ENCODE measurements at regions not wholly inside any gene's neighbourhood (a gene's known extent, or its start where the extent isn't known, plus 50 kb on each side); places are given as distances from the start of the nearest gene placed in this dataset.
"Not testable (repeated sequence)": the region's sequence is repeated elsewhere in the genome, so short reads cannot be mapped to it uniquely, and the experiment has no call there.

DNA sequence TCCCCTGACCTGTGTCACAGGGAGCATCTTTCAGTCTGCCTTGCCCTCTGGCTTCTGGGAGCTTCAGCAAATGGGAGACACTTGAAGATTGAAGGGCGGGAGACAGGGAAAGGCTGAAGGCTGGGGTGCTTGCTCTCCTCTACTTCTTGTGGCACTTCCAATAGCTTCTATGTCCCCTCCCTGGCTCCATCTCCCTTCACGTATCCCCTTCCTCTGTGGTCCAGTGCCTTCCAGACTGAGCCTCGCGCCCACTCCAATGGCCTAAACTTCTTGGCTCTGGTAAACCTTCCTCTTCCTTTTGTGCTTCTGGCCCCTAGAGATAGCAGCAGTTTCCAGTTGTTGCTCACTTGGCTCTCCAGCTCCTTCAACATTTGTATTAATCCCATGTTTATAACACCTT, 69.8 kb upstream of the TOPAZ1 start:
- no peak overlapping the region for H3K27ac ChIP-seq (ENCODE audit: insufficient read depth, low read length)
- no peaks in the 10 kb centered on the region for H3K9me1 ChIP-seq (ENCODE audit: insufficient read depth, low read length)
- no peak for ATAC-seq (ENCODE audit: low read depth)
- POLR2A ChIA-PET (ENCODE audit: unreplicated experiment): no interaction called here
- no peak overlapping the region for H4K5ac ChIP-seq (ENCODE audit: low read depth, low read length)
- TF ChIP-seq MAZ (IDR thresholded peaks at IDR 0.05; ENCODE audit: borderline replicate concordance, low read depth, low read length) (no peak), SMC3 (IDR thresholded peaks at IDR 0.05; ENCODE audit: low read depth, low read length) (no peak), BHLHE40 (IDR thresholded peaks at IDR 0.05; ENCODE audit: low read depth, low read length) (no peak), NFE2L2 (IDR thresholded peaks at IDR 0.05; ENCODE audit: low read depth, low read length) (no peak), RAD21 (IDR thresholded peaks at IDR 0.05; ENCODE audit: low read length) (no peak), FOS (IDR thresholded peaks at IDR 0.05; ENCODE audit: low read depth, low read length) (no peak)
- TF ChIP-seq, protein P1, sequence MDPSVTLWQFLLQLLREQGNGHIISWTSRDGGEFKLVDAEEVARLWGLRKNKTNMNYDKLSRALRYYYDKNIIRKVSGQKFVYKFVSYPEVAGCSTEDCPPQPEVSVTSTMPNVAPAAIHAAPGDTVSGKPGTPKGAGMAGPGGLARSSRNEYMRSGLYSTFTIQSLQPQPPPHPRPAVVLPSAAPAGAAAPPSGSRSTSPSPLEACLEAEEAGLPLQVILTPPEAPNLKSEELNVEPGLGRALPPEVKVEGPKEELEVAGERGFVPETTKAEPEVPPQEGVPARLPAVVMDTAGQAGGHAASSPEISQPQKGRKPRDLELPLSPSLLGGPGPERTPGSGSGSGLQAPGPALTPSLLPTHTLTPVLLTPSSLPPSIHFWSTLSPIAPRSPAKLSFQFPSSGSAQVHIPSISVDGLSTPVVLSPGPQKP (IDR thresholded peaks at IDR 0.05; ENCODE audit: borderline replicate concordance, low read depth, low read length): no peak
- TF ChIP-seq, protein P2, sequence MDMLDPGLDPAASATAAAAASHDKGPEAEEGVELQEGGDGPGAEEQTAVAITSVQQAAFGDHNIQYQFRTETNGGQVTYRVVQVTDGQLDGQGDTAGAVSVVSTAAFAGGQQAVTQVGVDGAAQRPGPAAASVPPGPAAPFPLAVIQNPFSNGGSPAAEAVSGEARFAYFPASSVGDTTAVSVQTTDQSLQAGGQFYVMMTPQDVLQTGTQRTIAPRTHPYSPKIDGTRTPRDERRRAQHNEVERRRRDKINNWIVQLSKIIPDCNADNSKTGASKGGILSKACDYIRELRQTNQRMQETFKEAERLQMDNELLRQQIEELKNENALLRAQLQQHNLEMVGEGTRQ (IDR thresholded peaks at IDR 0.05; ENCODE audit: low read depth, low read length): no peak
- H3K9me3 ChIP-seq (ENCODE audit: control insufficient read depth, insufficient read depth, low read length): no peaks in the 10 kb centered on the region
- no peak overlapping the region for H4K91ac ChIP-seq (ENCODE audit: insufficient read depth, low read depth, low read length)
- H2AFZ ChIP-seq (replicated peaks; ENCODE audit: low read length, poor library complexity): no peak overlapping the region
- 73% methylated on average over 3 of the region's 4 CpGs; no CpG with 5 or more reads in 1 of the 2 experiments for WGBS, 2 experiments (ENCODE audit: extremely low coverage in 2 of 2, insufficient read length in 1 of 2)
- H2BK20ac ChIP-seq (ENCODE audit: low read depth, low read length): no peak overlapping the region
- no peak overlapping the region for H3K14ac ChIP-seq (replicated peaks; ENCODE audit: low read depth, low read length)
- DNase-seq: no peak
- in situ Hi-C loops (cut with MboI; ENCODE audit: low sequenced_read_pairs) (no loop called here), intact Hi-C loops (cut with micrococcal nuclease) (no loop called here), dilution Hi-C loops (cut with HindIII; ENCODE audit: low sequenced_read_pairs, unreplicated experiment) (no loop called here)
- H2BK120ac ChIP-seq (ENCODE audit: low read depth, low read length): no peak overlapping the region
- no peak overlapping the region for H2AK9ac ChIP-seq (replicated peaks; ENCODE audit: low read depth, low read length, poor library complexity)
- no peaks in the 10 kb centered on the region for H4K20me1 ChIP-seq (ENCODE audit: insufficient read depth, low read length)
- H4K8ac ChIP-seq (ENCODE audit: low read depth in 2 of 2, low read length in 2 of 2): no peak overlapping the region
- no peak overlapping the region for H3K4me3 ChIP-seq (ENCODE audit: insufficient read depth, low read depth, low read length)
- H3K4me2 ChIP-seq (ENCODE audit: low read depth, low read length): no peak overlapping the region
- no peaks in the 10 kb centered on the region for H3K4me1 ChIP-seq (ENCODE audit: control insufficient read depth, insufficient read depth, low read length)
- CTCF ChIA-PET: no interaction called here
- no peak overlapping the region for H2BK15ac ChIP-seq (ENCODE audit: low read depth, low read length)
- no TSS peak for BruUV-seq (replicated peaks)
- no peak overlapping the region for H2BK5ac ChIP-seq (ENCODE audit: low read depth, low read length, poor library complexity, severe bottlenecking)
- H3K23ac ChIP-seq (ENCODE audit: low read depth, low read length): no peak overlapping the region
- no peak overlapping the region for H2AK5ac ChIP-seq (ENCODE audit: low read depth, low read length)
- H3K18ac ChIP-seq (ENCODE audit: low read depth, low read length): no peak overlapping the region
- no peaks in the 10 kb centered on the region for H3K79me1 ChIP-seq (ENCODE audit: low read depth in 1 of 2, low read length in 2 of 2)
- no peak overlapping the region for H3K4ac ChIP-seq (ENCODE audit: low read depth, low read length)
- no peaks in the 10 kb centered on the region for H3K36me3 ChIP-seq (ENCODE audit: control insufficient read depth, insufficient read depth, low read length)
- H3K27me3 ChIP-seq (ENCODE audit: control insufficient read depth, insufficient read depth, low read length): no peaks in the 10 kb centered on the region
- H3K9ac ChIP-seq (ENCODE audit: low read depth, low read length): no peak overlapping the region
- no peak overlapping the region for H3K56ac ChIP-seq (ENCODE audit: extremely low read depth, insufficient read depth, low read length)

DNA sequence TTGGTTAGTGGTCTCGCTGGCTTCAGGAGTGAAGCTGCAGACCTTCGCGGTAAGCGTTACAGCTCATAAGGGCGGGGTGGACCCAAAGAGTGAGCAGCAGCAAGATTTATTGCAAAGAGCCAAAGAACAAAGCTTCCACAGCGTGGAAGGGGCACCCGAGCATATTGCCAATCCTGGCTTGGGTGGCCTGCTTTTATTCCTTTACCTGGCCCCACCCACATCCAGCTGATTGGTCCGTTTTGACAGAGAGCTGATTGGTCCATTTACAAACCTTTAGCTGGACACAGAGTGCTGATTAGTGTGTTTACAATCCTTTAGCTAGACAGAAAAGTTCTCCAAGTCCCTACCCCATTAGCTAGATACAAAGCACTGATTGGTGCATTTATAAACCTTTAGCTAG, 69.0 kb upstream of the TOPAZ1 start:
- H2BK15ac ChIP-seq (ENCODE audit: low read depth, low read length); H2AFZ ChIP-seq (replicated peaks; ENCODE audit: low read length, poor library complexity); DNase-seq; H3K14ac ChIP-seq (replicated peaks; ENCODE audit: low read depth, low read length); dilution Hi-C loops (cut with HindIII; ENCODE audit: low sequenced_read_pairs, unreplicated experiment); H3K4me1 ChIP-seq (ENCODE audit: control insufficient read depth, insufficient read depth, low read length); H4K5ac ChIP-seq (ENCODE audit: low read depth, low read length); H2BK5ac ChIP-seq (ENCODE audit: low read depth, low read length, poor library complexity, severe bottlenecking); ATAC-seq (ENCODE audit: low read depth); H3K18ac ChIP-seq (ENCODE audit: low read depth, low read length); H4K91ac ChIP-seq (ENCODE audit: insufficient read depth, low read depth, low read length); H3K9me1 ChIP-seq (ENCODE audit: insufficient read depth, low read length); H3K56ac ChIP-seq (ENCODE audit: extremely low read depth, insufficient read depth, low read length); H2BK120ac ChIP-seq (ENCODE audit: low read depth, low read length); H3K4me3 ChIP-seq (ENCODE audit: insufficient read depth, low read depth, low read length); H3K4me2 ChIP-seq (ENCODE audit: low read depth, low read length); H3K27ac ChIP-seq (ENCODE audit: insufficient read depth, low read length); CTCF ChIA-PET; BruUV-seq (replicated peaks); POLR2A ChIA-PET (ENCODE audit: unreplicated experiment); H3K9me3 ChIP-seq (ENCODE audit: control insufficient read depth, insufficient read depth, low read length); intact Hi-C loops (cut with micrococcal nuclease); H2AK9ac ChIP-seq (replicated peaks; ENCODE audit: low read depth, low read length, poor library complexity); H3K27me3 ChIP-seq (ENCODE audit: control insufficient read depth, insufficient read depth, low read length); H3K36me3 ChIP-seq (ENCODE audit: control insufficient read depth, insufficient read depth, low read length); H3K79me1 ChIP-seq (ENCODE audit: low read depth in 1 of 2, low read length in 2 of 2); H3K23ac ChIP-seq (ENCODE audit: low read depth, low read length); H4K20me1 ChIP-seq (ENCODE audit: insufficient read depth, low read length); H3K4ac ChIP-seq (ENCODE audit: low read depth, low read length); H4K8ac ChIP-seq (ENCODE audit: low read depth in 2 of 2, low read length in 2 of 2); H2AK5ac ChIP-seq (ENCODE audit: low read depth, low read length); H2BK20ac ChIP-seq (ENCODE audit: low read depth, low read length); in situ Hi-C loops (cut with MboI; ENCODE audit: low sequenced_read_pairs); H3K9ac ChIP-seq (ENCODE audit: low read depth, low read length): not testable (repeated sequence)
- WGBS, 2 experiments (ENCODE audit: extremely low coverage in 2 of 2, insufficient read length in 1 of 2): 40% methylated on average over 1 of the region's 8 CpGs; no CpG with 5 or more reads in 1 of the 2 experiments

Data from IMR-90 (cell line).